Hematopoietic multipotent progenitor cell treated with erythropoietin and hydrocortisone succinate and interleukin-3 and kit ligand, for 8 days (in vitro differentiated cells): ENCODE measurements at regions not wholly inside any gene's neighbourhood (a gene's known extent, or its start where the extent isn't known, plus 50 kb on each side); places are given as distances from the start of the nearest gene placed in this dataset.

Source experiments
- DNase-seq: peaks from one replicate; pipeline ENCODE4 v3.0.0-alpha.2; 2015

GRCh38 chr9:11002705-11003104 is 389.9 kb upstream of the PTPRD start:
- no peak for DNase-seq

GRCh38 chr9:11003836-11004235 is 391.0 kb upstream of the PTPRD start:
- no peak for DNase-seq

DNA sequence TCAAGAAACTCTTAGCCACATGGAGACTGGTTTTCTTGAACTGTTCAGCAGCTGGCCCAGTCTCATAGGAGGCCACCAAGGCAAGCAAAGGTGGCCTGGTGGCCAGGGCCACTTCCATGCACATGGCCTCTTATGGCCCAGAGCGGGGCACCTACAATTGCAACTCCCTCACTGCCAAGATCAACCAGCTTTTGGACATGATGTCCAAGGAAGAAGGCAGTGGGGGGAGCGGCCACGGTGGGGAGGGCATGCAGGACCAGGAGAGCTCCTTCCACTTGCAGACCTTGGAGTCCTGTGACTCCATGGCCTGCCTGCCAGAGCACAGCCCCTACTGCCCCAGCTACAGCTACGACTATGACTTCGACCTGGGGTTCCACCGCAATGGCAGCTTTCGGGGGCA is 398.9 kb upstream of the PTPRD start:
- DNase-seq = no peak

GRCh38 chr9:11016081-11016480 is 403.3 kb upstream of the PTPRD start:
- no peak for DNase-seq

DNA sequence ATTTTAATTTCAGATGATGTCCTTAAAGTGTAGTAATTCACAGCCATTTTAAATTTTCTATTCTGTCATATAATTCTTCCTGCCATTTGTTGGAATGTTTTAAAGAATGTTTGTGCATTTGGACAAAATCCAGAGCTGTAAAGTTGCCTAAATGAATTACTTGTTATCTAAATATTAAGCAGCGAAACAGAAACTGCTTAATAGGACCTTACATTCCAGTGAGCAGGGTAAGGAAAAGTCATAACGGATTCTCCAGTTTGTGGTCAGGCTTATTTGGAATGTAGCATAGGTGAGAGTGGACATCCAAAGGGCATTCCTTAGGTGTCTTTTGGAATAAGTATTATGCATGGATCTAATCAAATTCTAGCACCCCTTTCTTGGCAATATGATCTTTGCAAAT is 410.4 kb upstream of the PTPRD start:
- no peak for DNase-seq

- DNase-seq = no peak
Observed at GRCh38 chr9:11025775-11026174, 413.0 kb upstream of the PTPRD start.

DNA sequence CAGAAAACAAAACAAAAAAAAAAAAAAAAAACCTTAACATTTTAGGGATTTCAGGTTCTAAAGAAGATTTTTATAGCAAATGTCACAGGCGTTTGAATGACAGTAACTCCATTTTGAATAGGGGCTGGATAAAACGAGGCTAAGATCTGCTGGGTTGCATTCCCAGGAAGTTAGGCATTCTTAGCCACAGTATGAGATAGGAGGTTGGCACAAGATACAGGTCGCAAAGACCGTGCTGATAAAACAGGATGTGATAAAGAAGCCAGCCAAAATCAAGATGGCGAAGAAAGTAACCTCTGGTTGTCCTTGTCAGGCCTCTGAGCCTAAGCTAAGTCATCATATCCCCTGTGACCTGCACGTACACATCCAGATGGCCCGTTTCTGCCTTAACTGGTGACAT is 425.6 kb upstream of the PTPRD start:
- no peak for DNase-seq

DNA sequence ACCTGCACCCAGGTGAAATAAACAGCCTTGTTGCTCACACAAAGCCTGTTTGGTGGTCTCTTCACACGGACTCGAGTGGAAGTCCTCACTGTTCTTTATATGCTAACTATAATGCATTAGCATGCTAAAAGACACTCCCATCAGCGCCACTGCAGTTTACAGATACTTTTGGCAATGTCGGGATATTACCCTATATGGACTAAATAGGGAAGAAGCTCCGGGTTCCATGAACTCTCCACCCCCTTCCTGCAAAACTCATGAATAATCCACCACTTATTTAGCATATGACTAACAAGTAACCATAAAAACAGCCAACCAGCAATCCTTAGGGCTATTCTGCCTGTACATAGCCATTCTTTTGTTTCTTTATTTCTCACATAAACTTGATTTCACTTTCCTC is 426.2 kb upstream of the PTPRD start:
- DNase-seq = no peak

DNA sequence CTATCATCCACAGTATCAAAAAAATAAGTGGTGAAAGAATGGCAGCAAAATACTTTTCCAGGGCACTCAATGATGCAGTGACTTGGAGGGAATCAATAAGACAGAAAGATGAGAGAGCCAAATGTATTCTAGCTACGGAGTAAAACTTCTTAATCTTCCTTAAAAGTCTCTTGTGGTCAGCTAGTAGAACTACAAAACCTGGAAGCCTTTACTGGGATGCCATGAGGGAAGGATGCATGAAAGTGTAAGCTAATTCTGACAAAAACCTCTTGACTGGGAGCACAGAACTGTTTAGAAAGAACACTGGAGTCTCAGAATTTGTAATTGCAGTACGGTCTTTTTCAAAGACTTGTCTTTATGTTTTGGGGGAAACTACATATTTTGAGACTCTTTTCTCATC is 432.8 kb upstream of the PTPRD start:
- DNase-seq = no peak

DNA sequence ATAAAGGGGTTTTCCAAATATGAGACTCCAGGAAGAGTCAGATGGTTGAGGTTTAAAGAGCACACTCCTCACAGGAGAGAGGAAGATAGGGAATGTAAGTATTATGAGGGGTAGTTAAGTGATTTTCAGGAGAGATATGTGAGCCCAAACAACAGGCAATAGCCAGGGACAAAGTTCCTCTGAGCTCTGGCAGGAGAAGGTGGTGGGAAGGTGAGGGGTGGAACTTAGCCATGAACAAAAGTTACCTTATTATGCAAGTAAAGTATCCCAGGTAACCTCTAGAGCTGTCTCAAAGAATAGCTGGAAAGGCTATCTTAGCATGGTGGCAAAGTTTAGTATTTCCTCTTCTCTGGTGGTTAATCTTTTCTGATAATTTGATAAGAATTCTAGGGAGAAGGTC is 450.5 kb upstream of the PTPRD start:
- DNase-seq = no peak

- no peak for DNase-seq
Observed at GRCh38 chr9:11064909-11065308, 452.1 kb upstream of the PTPRD start.

GRCh38 chr9:11072176-11072575 is 459.4 kb upstream of the PTPRD start:
- no peak for DNase-seq

- DNase-seq = no peak
Observed at GRCh38 chr9:11086561-11086960, 473.8 kb upstream of the PTPRD start.

DNA sequence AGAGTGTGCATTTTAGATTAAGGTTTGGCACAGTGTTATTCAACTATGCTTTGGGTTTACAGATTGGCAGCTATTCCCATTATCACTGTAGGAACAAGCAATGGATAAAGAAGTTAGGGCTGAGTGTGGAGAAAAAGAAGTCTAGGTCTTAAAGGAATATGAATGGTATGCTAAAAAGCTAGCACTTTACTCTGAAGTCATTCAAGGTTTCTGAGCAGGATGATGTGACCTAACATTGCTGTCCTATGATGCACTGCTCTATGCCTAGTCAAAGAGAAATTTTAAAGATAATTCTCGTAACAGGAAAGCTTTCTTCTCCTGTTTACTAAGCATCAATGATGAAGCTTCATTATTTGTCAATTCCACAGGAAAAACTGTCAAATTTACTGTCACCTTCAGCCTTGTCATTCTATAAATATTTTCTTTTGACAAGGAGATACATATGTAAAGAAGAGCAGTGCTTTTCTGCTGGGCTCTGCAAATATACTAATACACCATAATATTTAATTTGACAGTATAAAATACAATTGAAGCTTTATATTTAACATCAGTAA is 476.1 kb upstream of the PTPRD start:
- DNase-seq = no peak

- no peak for DNase-seq
Observed at GRCh38 chr9:11092974-11093373, 480.2 kb upstream of the PTPRD start.

GRCh38 chr9:11097020-11097419 is 484.2 kb upstream of the PTPRD start:
- no peak for DNase-seq

DNA sequence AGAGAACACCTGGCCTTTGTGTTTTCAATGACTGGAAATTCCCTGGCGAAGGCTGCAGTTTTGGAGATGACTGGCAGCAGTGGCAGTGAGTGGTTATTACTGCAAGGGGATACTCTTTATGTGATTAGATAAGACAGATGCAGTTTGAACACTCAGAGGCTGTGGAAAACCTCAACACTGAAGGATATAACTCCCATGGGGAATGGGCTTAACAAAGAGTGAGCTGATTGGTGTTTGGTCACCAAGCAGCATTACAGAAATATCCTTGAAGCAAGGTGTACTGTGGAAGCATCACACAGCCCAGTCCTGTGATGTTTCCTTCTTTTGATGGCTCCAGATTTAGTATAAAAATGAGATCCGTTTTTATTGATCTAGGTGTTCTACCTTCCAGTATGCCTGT is 490.7 kb upstream of the PTPRD start:
- no peak for DNase-seq

- no peak for DNase-seq
Observed at GRCh38 chr9:11107196-11107595, 494.4 kb upstream of the PTPRD start.

DNA sequence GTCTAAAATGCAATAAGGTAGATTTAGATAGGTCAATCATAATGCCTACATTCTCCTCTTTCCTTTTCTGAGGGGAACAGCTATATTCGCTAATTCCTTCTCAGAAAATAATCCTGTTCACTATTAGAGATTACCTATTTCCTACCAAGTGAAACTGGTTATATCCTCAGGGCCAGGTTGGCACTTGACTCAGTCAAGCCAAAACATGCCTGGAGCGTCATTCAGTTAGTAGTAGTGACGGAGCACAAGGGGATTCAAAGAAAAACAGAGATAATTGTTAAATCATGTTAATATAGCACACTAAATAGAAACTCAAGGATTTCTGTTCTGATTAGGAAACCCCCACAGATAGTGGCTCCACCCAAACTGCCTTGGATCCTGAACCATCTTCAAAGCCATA is 515.4 kb upstream of the PTPRD start:
- no peak for DNase-seq

DNA sequence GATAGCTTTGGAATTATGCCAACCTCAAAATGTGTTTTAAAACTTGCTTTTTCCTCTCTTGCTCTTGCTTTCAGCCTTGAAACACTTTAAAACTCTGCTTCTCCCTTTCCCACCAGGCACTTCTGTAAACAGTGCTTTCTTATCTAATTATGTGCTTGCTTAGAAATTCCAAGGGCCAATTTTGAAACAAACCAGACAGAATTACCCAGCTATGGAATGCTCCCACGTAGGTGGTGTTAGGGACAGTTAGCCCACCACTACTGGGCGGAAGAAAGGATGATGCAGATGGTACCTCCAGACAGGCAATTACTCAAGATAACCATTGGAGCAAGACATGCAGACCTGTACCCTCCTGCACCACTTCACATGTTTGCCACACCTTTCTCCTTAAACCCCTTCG is 523.0 kb upstream of the PTPRD start:
- no peak for DNase-seq

GRCh38 chr9:11141357-11141756 is 528.6 kb upstream of the PTPRD start:
- no peak for DNase-seq

DNA sequence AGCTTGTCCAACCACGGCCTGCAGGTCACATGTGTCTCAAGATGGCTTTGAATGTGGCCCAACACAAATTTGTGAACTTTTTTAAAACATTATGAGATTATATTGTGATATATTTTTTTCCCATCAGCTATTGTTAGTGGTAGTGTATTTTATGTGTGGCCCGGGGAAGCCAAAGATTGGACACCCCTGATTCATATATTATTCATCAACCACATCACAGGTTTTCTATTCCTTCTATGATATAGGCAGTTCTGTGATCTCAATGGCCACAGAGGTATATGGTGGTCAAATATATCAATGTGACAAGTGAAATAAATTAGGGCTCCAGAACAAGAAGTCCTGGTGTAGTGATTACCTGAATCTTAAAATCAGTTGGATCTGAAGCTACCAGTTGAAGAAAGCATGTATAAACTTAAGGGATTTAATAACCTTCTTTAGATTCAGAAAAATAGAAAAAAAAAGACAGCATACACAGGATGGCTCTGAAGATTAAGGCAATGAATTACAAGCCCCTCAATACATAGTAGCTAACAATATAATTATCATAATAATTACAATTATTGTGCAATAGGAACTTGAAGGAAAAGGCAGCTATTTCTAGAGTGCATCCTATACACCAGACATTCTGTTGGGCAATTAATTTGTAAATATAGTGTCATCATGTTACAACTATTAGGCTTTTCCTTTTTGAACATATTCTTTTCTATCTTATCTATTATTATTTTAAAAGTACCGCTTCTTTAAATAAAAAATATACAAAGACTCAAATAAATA is 530.4 kb upstream of the PTPRD start:
- DNase-seq = no peak

DNA sequence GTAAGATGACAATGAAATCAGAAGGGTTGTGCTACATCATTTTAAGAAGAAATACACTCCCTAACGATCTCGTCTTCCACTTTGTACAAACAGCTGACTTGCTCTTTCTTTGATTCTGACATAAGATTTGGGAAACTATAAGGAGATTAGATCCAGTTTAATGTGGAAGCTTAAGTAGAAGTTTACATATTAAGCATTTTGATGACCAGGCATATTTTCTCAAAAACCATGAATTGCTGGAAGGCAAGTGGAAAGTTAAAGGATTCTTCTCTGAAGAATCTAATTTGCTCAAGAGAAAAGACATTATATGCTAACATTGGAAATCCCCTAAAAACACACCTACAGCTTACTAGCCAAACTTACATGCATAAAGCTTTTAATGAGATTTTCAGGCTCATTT is 531.9 kb upstream of the PTPRD start:
- DNase-seq = no peak

GRCh38 chr9:11148189-11148588 is 535.4 kb upstream of the PTPRD start:
- no peak for DNase-seq

GRCh38 chr9:11149065-11149464 is 536.3 kb upstream of the PTPRD start:
- no peak for DNase-seq
